Stimulated activated CD4-positive, alpha-beta T cell treated with anti-CD3 and anti-CD28 coated beads, Interleukin-2, amount 100 ng/mL, for 24 hours (primary cell): ENCODE measurements at regions not wholly inside any gene's neighbourhood (a gene's known extent, or its start where the extent isn't known, plus 50 kb on each side); places are given as distances from the start of the nearest gene placed in this dataset.

Source experiments
- DNase-seq, 2 donors: peaks; one replicate each; pipeline ENCODE4 v3.0.0-alpha.2; 2020

DNA sequence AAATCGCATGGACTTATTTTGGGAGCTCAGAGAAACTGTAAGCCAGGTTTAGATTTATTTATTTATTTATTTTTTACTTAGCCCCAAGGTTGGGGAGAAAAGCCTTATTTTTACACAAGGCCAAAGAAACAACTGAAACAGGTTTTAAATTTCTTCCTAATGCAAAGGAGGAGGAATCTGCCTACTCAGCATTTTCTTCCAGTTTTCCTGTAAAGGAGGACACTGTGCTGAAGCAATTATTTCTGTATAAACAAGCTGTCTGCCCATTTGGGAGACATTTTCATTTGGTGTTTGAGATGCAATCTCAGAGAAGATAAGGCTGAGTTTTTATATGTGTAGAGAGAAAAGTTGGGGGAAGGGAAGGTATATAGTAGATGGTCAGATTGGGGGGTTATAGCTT is 125.0 kb downstream of the ETAA1 start:
- DNase-seq: no peak

DNA sequence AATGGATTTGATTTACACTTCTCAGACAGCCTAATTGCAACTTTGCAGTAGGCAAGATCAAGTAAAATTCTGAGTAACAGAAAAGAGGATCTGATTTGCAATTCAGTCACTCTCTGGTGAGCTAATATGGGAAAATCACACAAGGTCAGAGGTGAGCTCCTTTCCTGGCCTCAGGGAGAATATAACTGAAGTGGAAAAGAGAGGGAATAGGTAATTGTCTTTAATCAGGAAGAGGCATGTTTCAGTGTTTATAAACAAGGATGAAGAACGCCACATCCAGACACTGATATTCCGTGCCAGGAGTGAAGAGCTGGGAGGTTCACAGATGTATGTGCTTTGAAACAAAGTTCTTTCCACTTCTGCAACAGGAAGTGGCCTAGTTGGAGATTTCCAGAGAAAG is 127.1 kb downstream of the ETAA1 start:
- no peak for DNase-seq

DNA sequence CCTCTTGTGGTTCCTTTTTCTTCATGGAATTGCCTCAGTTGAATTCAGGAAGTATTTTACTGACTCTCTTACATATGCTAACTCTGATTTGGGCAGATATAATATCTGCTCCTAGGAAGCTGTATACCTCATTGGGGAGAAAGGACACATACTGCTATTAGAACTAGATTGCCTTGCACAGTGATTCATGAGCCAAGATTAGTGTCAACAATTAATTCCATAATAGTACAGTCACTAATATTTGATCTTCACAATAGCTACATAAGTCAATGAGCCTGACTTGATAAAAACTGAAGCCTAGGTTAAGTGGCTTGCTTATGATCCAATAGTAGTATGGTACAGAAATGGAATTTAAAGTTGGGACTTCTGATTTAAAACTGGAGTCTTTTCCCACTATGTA is 127.6 kb downstream of the ETAA1 start:
- no peak for DNase-seq

DNA sequence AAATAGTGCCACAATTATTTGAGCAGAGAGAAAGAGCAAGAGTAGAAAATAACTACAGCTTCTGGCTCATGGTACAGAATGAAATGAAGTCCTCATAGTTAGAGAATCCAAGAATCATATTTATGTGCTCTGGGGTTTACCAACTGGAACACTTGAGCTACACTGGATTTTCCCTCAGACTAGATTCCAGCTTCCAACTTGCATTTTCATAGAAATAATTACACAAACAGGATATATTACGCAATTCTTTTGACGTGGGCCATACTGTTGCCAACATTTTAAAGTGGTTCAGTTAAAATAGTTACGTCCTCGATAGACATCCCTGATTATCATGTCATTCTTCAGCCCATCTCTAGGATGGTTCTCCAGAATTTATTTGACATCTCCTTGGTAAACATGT is 129.2 kb downstream of the ETAA1 start:
- DNase-seq: no peak

DNA sequence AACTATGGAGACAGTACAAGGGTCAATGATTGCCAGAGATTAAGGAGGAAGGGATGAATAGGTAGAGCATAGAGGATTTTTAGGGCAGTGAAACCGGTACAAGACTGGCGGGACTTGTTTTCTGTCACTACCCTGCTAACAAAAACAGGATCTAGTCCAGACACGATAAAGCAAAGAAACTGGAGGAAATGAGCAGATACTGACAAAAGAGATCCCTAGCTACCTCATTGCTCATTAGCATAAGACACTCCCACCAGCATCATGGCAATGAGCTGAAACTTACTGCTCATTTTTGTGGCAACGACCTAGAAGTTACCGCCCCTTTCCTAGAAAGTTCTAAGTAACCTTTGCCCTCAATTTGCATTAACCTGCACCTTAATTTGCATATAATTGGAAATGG is 131.2 kb downstream of the ETAA1 start:
- DNase-seq: no peak

DNA sequence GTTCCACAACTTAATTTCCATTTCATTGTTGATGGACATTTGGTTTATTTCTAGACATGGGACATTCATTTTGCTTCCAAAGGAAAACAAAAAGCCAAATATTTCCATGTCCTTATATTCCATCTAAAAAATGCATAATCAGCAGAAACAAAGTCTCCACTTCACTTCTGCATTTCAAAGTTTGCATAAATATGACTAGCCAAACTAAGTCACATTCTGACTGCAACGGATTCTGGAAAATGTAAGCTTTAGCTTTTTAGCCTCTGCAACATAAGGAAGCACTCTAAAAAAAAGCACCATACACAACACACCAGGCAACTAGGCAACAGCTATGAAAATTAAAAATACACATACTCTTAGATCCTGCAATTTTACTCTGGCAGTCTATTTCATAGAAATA is 135.3 kb downstream of the ETAA1 start:
- DNase-seq: no peak

DNA sequence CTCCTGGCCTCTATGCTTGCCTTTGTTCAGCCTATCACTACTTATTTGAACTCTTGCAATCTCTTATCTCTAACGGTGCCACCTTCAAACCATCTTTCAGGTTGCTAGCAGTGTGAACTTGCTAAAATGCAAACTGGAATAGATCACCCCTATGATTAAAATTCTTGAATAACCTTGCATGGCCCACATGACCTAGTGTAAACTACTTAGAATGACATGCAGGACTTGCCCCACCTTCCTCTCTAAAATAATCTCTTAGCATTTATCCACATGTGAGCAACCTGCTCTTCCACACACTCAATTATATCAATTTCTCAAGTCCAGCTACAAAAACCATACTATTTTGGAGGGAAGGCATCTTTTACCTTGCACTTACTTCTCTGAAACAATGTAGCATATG is 137.6 kb downstream of the ETAA1 start:
- no peak for DNase-seq

DNA sequence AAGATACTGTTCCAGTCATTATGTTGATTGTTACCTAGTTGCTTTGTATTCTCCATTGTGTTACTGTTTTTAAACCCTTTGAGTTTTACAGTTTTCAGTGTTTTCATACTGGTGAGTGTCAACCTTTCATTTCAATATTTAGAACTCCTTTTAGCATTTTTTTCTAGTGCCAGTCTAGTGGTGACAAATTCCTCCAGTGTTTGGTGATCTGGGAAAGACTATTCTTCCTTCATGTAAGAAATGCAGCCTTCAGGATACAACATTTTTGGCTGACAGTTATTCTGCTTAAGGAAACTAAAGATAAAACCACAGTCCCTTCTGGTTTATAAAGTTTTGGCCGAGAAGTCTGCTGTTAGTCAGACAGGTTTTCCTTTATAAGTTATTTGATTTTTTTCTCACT is 143.8 kb downstream of the ETAA1 start:
- no peak for DNase-seq

DNA sequence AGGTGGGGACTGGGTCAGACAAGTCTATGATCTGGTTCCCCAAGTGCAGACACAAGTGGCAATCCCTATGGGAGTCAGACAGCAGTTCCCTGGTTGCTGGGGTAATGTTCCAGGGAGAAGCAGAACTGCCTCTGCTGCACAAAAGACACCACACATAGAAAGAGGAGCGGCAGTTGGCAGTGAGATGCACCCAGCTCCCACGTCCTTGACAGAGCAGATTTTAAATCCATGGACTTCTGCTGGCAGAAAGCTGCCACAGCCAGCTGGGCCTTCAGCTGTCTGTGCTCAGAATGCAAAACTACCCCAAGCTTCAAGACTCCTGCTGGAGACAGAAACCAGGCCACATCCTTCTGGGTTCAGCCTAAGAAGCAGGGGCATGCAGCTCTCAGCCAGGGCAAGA is 147.2 kb downstream of the ETAA1 start:
- no peak for DNase-seq

DNA sequence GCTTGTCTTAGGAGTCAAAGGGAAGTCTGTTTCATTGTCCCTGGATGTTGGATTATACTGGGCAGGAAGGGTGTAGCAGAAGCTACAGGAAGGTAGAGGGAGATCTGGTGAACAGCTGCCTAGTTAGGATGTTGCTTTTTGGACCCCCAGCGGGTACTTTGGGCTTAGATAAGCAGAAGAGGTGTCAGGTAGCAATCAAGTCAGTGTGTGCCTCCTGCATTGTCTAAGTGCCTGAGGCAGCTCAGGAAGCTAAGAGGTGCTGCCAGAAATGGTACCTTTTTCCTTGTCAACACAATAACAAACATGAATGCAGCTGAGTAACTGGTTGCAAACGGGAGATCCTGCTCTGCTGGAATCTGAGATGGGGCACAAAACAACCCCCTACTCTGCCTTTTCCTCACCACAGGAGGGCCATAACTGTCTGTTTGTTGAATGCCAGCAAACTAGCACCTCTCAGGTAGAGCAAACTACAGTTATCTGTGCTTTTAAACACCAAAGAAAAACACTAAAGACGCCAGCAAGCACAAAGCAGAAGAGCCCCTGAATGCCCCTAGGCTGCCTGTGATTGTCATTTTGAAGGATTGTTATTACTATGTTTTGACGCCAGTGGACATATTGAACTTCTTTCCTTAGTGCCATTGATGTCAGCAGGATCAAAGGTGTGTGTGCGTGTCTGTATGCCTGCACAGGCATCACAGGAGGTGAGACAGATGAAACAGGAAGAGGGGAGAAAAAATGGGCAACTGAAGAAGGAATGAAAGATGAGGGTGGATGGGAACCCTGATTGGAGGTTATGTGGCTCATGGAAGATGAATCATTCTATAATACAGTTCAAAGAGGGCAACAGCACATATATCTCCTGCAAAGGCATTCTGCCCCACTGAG is 151.4 kb downstream of the ETAA1 start:
- no peak for DNase-seq

DNA sequence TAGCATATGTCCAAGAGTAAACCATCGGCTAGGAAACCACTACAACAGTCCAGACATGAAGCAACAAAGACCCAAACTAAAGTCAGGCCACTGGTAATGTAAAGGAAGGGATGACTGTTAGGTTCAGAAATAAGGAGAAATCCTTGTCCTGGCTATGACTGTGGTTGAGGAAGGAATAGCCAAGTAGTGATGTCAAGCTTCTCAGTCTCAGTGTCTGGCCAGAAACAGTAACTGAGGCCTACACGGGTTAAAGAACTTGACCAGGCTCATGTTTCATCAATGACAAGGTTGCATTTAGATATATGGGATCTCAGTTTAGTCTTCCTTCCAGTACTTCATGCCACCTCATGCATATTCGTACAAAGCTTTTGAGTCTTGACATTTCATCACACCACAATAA is 162.0 kb downstream of the ETAA1 start:
- DNase-seq: no peak

DNA sequence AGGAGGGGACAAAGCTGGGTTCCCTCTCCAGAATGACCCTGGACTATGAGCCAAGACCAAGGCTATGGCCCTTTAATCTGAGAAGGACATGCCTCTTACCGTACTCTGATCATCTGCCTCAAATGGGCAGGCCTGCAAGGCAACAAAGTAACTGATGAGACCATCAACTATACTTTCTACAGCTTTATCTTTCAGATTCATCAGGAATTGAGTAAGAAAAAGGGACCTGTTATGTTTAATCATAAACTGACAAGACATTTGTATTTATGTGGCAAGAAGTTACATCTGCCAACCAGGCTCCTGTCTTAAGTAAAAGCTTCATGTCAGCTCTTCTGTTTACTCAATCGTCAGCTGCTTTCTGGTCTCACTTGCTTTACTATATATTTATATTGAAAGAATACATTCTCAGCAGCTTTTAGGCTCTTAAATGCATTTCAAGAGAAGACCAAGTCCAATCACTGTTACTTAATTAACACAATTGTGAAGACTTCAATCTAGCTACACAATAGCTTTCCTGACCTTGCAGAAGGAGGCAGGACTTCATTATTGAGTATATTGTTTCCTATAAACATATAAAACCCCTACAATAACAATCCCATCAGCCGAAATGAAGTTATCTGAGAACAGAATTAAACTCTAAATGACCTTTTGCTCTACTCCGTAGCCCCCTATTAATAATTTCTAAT is 163.8 kb downstream of the ETAA1 start:
- no peak for DNase-seq

DNA sequence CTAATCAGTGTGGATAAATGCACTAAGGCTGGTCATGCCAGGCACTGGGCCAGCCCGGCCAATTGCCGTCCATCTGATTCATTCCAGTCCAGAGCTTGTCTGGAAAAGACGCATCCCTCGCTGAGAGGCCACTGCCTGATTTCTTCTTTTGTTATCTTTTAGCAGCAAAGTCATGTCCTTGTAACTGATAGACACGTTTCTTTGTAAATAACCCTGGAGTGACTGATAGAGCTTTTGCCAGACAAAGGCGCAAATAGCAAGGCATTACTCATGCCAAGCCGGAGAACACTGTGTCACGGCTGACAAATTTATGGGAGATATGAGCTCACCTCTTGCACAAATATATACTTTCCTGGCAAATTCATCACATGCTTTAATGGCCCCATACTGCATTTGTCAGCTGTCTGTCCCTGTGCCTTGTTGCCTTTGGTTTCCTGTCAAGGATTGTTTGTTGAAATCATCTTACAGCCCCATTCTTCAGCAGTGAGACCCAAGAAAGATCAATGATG is 164.4 kb downstream of the ETAA1 start:
- DNase-seq: no peak

DNA sequence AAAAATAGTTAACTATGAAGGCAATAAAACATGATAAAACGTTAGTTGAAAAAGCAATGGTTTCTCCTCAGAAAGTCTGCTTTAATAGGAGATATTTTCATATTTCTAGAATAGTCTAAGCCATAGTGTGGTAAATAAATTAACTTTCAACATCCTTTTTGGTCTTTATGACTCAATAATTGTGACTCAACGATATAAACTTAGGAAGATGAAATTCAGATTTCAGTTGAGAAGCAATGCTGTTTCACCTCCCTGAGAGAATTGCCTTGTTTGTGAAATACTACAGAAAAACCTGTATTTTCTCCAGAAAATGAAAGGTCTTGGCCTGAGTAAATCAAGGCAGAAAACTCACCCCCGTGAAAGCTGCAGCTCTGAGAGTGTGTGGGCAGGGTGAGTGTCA is 166.9 kb downstream of the ETAA1 start:
- DNase-seq: no peak

DNA sequence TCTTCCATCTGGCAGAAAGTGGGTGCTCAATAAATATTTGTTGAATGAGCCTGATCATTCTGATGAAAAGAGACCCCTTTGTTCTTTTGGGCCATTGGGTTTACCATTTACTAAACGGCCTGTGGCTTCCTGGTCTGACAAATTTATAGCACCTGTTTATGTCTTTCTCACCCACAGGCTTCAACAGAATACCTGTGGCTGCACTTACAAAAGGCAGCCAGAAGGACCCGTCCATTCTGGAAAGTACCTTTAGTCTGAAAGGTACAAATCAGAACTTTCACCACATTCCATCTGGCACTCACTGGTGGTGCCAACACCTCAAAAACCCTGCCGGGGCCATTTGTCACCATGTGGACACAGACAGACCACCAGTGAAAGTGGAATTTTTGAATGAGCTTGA is 167.5 kb downstream of the ETAA1 start:
- DNase-seq: no peak

DNA sequence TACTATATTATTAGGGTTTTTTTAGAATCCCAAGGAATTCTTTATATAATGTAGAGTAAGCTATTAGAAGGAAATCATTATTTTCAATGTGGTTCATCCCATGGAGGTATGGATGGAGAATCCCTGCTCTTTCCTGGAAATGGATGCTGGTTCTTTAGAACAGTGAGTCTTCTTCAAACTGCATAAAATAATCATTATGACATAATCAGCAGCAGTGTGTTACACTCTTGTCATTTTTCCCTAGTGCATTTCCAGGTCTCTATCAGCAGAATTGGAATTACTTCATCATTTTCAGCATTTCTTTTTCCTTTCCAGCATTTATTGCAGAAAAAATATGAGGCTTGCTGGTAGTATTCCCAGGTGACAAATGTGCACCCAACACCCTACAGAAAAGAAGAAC is 168.1 kb downstream of the ETAA1 start:
- no peak for DNase-seq

DNA sequence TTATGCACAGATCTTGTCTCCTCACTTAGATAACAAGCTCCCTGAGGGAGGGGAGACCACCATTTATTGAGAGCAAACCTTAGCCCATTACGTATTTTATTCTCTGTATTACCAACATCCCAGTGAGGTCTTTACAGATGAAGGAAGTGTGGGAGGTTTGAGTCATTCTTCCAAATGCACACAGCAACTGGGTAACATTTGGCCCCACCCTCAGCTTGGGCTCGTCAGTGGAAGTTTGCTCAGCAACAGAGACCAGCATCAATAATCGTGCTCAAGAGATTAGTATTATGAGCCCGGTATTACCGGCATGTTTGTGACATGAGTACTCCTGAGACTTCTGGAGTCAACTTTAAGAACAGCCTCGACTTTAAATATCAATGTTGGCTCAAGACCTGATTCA is 168.6 kb downstream of the ETAA1 start:
- no peak for DNase-seq

DNA sequence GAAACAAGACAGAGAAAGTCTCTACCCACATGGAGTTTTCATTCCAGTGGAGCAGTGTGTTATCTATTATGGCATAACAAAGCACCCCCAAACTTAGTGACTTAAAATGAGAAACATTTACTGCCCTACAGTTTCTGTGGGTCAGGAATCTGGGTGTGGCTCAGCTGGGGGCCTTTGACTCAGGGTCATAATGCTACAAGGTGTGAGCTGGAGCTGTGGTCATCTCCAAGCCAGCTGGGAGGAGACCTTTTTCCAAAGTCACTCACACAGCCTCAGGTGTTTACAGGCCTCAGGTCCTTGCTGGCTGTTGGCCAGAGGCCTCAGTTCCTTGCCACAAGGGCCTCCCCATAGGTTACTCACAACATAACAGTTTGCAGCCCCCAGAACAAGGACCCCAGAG is 169.2 kb downstream of the ETAA1 start:
- DNase-seq: no peak

DNA sequence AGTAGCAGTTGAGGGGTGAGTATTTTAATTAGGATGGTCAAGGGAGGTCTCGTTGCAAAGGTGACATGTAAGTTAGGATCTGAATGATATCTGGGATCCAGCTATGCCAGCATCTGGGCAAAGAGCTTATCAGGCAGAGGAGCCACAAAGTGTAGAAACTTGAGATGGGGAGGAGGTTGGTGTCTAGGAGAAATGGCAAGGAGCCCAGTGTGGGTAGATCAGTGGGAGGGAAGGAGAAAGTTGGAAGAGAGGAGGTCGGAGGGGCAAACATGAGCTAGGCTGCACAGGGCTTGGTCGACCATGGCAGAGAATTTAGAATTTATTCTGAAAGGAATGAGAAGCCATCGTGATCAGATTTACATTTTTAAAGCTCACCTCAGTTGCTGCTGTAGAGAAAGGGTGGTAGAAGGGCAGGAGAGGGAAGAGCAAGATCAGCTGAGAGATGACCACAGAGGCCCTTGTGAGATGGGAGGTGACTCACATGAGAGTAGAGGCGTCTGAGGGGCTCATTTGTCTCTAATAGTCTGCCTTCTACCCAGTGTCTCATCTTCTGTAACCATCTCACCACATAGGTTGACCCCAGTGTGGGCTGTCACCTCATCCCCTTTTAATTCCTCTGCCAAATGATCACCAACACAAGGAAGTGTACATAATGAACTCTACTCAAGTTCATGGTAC is 170.0 kb downstream of the ETAA1 start:
- DNase-seq: no peak

DNA sequence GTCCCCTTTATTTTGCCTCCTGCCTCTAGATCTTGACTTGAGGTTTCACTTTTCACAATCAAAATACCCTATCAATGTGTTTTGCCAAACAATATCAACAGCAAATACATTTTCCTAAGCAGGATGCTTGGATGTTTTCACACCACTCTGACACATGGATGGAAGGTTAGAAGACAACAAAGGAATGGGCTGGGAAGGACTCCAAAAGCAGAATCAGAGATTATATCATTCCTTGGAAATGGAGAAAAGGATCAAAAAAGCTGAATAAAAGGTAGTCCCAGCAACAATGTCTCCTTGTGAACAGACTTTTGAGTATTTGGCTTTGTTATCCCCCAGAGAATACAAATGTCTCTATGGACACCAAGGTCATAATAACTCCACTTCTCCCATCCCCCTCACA is 170.8 kb downstream of the ETAA1 start:
- no peak for DNase-seq

DNA sequence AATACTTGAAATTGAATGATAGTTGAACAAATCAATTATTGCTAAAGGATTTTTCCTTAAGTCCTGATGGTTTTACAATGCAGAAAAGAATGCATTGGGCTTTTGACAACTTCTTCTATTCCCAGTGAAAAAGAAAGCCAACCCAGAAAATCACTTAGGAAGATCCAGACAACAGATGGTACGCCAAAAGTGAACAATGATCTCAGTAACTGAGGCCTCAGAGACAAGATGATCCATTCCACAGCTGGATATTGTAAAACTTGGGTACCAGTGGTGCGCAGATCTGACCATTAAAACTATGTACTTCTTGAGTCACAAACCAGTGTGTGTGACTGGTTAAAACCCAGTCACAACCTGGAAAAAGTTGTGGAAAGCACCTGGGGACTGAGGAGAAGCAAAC is 173.5 kb downstream of the ETAA1 start:
- DNase-seq: no peak

DNA sequence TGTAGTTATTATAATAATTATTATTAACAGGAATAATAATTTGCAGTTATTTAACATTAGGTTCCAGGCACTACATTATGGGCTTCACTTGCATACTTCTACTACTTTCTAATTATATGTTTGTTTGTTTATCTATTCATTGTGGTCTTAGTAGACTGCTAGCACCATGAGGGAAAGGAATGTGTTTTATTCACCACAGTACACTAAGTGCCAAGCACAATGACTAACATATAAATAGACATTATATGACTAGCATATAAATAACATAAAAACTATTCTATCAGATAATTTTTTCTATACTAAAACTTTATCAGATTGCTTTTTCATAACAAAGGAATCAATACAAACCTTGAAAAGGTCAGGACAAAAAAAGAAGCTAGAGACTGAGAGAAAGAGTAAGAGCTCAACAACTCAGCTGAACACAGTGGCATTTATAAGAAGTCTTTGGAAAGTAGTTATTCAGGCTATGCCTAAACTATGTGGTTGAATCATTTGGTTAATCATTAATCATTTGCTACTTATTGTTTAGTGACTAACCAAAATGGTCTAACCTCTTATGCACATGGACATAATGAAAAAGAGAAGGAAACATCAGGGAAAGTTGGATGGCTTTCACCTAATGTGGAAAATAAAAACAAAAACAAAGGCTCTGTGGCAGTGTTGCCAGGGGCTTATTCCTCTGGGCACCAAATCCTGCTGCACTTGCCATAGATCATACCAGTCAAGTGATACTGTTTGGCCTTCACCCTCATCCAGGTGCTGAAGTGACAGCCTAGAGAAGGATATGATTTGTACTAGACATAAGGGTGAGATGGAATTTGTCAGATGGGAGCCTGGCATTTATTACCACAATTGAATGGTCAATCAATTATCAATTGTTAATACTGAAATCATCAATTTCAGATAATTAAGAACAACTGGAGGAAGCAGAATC is 174.9 kb downstream of the ETAA1 start:
- no peak for DNase-seq
